Mucosa of descending colon (tissue), 3 donors: ENCODE measurements at regions not wholly inside any gene's neighbourhood (a gene's known extent, or its start where the extent isn't known, plus 50 kb on each side); places are given as distances from the start of the nearest gene placed in this dataset.

ENCODE experiments used
- ATAC-seq: fragments of 200-7000 bp; cut with Tn5 transposase; one replicate; pipeline ENCODE4 v1.9.1; 2020; ENCODE audit warnings: mild to moderate bottlenecking, moderate library complexity
- DNase-seq, 3 donors: peaks; one replicate each; pipeline ENCODE4 v3.0.0-alpha.2; 2020
- H3K36me3 ChIP-seq: fragments of 200-600 bp; one replicate; pipeline ENCODE4 v1.8.0; 2021; ENCODE audit warnings: low read depth, mild to moderate bottlenecking
- H3K4me1 ChIP-seq: fragments of 200-600 bp; one replicate; pipeline ENCODE4 v1.8.0; 2021; ENCODE audit warnings: low read depth, mild to moderate bottlenecking
- H3K4me3 ChIP-seq: fragments of 200-600 bp; one replicate; pipeline ENCODE4 v1.8.0; 2021; ENCODE audit warnings: mild to moderate bottlenecking
- H3K9me3 ChIP-seq: fragments of 200-600 bp; one replicate; pipeline ENCODE4 v1.8.0; 2021; ENCODE audit warnings: mild to moderate bottlenecking
- CTCF ChIP-seq: fragments of 200-600 bp; IDR thresholded peaks from one replicate; pipeline ENCODE4 v1.8.0; 2022; ENCODE audit warnings: antibody characterized with exemption, mild to moderate bottlenecking
- intact Hi-C, 2 donors: fragments of 100-400 bp; cut with DNase I in 1 of 2; cut with micrococcal nuclease in 1 of 2; formaldehyde crosslinking; loops; one replicate each; pipeline versions ENCODE4 v1.11.0 to v1.11.1; 2022; cut with DNase I, micrococcal nuclease
- donor health status: DM: no; HTN: no; CAD: no; lungs with moderate emphysema.
- donor health status: DM: no; HTN: no; CAD: no.
- donor health status: DM: no; HTN: yes; CAD: no.

- no peak for TF ChIP-seq CTCF
- Histone ChIP-seq H3K4me3 (no peak overlapping the region), H3K36me3 (no peaks in the 10 kb centered on the region), H3K4me1 (peaks cover 17% of the 10 kb centered on the region), H3K9me3 (no peaks in the 10 kb centered on the region)
- ATAC-seq (no peak), DNase-seq (no peak)
- intact Hi-C loops = no loop called here
These were observed 179.2 kb downstream of the EMP1 start for GRCh38 chr12:13375583-13376345.

GRCh38 chr12:13374793-13375192, 178.3 kb downstream of the EMP1 start:
- no peak for ATAC-seq

GRCh38 chr12:13373803-13374202, 177.3 kb downstream of the EMP1 start:
- Histone ChIP-seq H3K9me3 (no peaks in the 10 kb centered on the region), H3K36me3 (no peaks in the 10 kb centered on the region), H3K4me1 (peaks cover 17% of the 10 kb centered on the region), H3K4me3 (no peak overlapping the region)
- TF ChIP-seq CTCF = no peak
- no peak for ATAC-seq
- no peak for DNase-seq
- intact Hi-C loops = no loop called here

More at GRCh38 chr12:13374793-13375192, 178.3 kb downstream of the EMP1 start:
- peaks cover 17% of the 10 kb centered on the region for H3K4me1 ChIP-seq
- no peak for DNase-seq
- TF ChIP-seq CTCF = no peak
- H3K9me3 ChIP-seq = no peaks in the 10 kb centered on the region
- intact Hi-C loops = no loop called here
- H3K36me3 ChIP-seq = no peaks in the 10 kb centered on the region
- H3K4me3 ChIP-seq = no peak overlapping the region

GRCh38 chr12:13373131-13373530, 176.6 kb downstream of the EMP1 start:
- Histone ChIP-seq H3K9me3 (no peaks in the 10 kb centered on the region), H3K4me3 (no peak overlapping the region), H3K4me1 (peaks cover 13% of the 10 kb centered on the region), H3K36me3 (no peaks in the 10 kb centered on the region)
- no peak for ATAC-seq
- intact Hi-C loops = no loop called here
- no peak for DNase-seq
- TF ChIP-seq CTCF = no peak

- Histone ChIP-seq H3K36me3 (no peaks in the 10 kb centered on the region), H3K4me1 (peaks cover 12% of the 10 kb centered on the region), H3K9me3 (no peaks in the 10 kb centered on the region), H3K4me3 (no peak overlapping the region)
- ATAC-seq = no peak
- no peak for TF ChIP-seq CTCF
- intact Hi-C loops = no loop called here
- DNase-seq = no peak
These were observed 175.9 kb downstream of the EMP1 start for GRCh38 chr12:13372386-13372785.
